Testis (tissue), 2 donors: ENCODE measurements at regions not wholly inside any gene's neighbourhood (a gene's known extent, or its start where the extent isn't known, plus 50 kb on each side); places are given as distances from the start of the nearest gene placed in this dataset.

Experiments used
- DNase-seq: peaks from one replicate; pipeline ENCODE4 v3.0.0-alpha.2; 2019
- H3K27ac ChIP-seq, 2 donors: fragments of 200-600 bp; sonication (generic); one replicate each; pipeline ENCODE4 v1.5.1; 2019
- H3K27me3 ChIP-seq: fragments of 200-600 bp; sonication (generic); one replicate; pipeline ENCODE4 v1.5.1; 2019
- H3K36me3 ChIP-seq: fragments of 200-600 bp; sonication (generic); one replicate; pipeline ENCODE4 v1.5.1; 2017; ENCODE audit warnings: low read depth; ENCODE audit errors: missing control alignments
- H3K4me1 ChIP-seq: fragments of 200-600 bp; sonication (generic); one replicate; pipeline ENCODE4 v1.5.1; 2019
- H3K4me3 ChIP-seq, 2 donors: fragments of 200-600 bp; sonication (generic); one replicate each; pipeline ENCODE4 v1.5.1; 2017 to 2019
- H3K9me3 ChIP-seq: fragments of 200-600 bp; sonication (generic); one replicate; pipeline ENCODE4 v1.5.1; 2017
- CTCF ChIP-seq, 3 experiments: fragments of 450-650 bp in 2 of 3; fragments of 200-600 bp in 1 of 3; sonication (generic) in 1 of 3; IDR thresholded peaks; one replicate each; pipeline ENCODE4 v1.5.1; 2016 to 2019; ENCODE audit warnings: antibody characterized with exemption in 3 of 3, mild to moderate bottlenecking in 2 of 3, moderate library complexity in 1 of 3
- POLR2A ChIP-seq: fragments of 450-650 bp; IDR thresholded peaks from one replicate; pipeline ENCODE4 v1.6.1; 2017; ENCODE audit warnings: antibody characterized with exemption, mild to moderate bottlenecking, moderate library complexity
- WGBS, 2 donors: methylation state at CpG; one replicate each; pipeline ENCODE4 v1.1.5; 2018; 5-methylcytosine and 5-hydroxymethylcytosine counted together
- intact Hi-C: fragments of 100-400 bp; cut with DNase I; formaldehyde crosslinking; loops from one replicate; pipeline ENCODE4 v1.15.1; 2023; ENCODE audit warnings: low total_unique reads

GRCh38 chr11:44456544-44457300, 108.7 kb upstream of the CD82 start:
- no peaks in the 10 kb centered on the region for H3K27me3 ChIP-seq
- no peak overlapping the region for H3K4me3 ChIP-seq
- no peak overlapping the region for H3K27ac ChIP-seq
- no peaks in the 10 kb centered on the region for H3K36me3 ChIP-seq
- H3K9me3 ChIP-seq: no peaks in the 10 kb centered on the region
- TF ChIP-seq POLR2A (no peak), CTCF (IDR thresholded peaks at IDR 0.05) (peak in 1 of 3 experiments; percentile 9)
- no peaks in the 10 kb centered on the region for H3K4me1 ChIP-seq
- intact Hi-C loops: no loop called here
- DNase-seq: no peak
- 73 to 81% methylated on average over 8 to 11 of the region's 11 CpGs for WGBS, 2 donors

- H3K4me3 ChIP-seq: no peak overlapping the region
- no peaks in the 10 kb centered on the region for H3K36me3 ChIP-seq
- H3K27me3 ChIP-seq: no peaks in the 10 kb centered on the region
- H3K27ac ChIP-seq: no peak overlapping the region
- intact Hi-C loops: no loop called here
- TF ChIP-seq CTCF (IDR thresholded peaks at IDR 0.05): no peak
- TF ChIP-seq POLR2A: no peak
- H3K9me3 ChIP-seq: no peaks in the 10 kb centered on the region
- no peak for DNase-seq
- no peaks in the 10 kb centered on the region for H3K4me1 ChIP-seq
These were observed 107.6 kb upstream of the CD82 start for GRCh38 chr11:44457862-44458261.

- no peaks in the 10 kb centered on the region for H3K4me1 ChIP-seq
- TF ChIP-seq POLR2A: no peak
- TF ChIP-seq CTCF (IDR thresholded peaks at IDR 0.05): no peak
- no peak overlapping the region for H3K4me3 ChIP-seq
- intact Hi-C loops: no loop called here
- no peak for DNase-seq
- no peak overlapping the region for H3K27ac ChIP-seq
- H3K27me3 ChIP-seq: no peaks in the 10 kb centered on the region
- WGBS, 2 donors: 98 to 100% methylated on average over 2 to 5 of the region's 5 CpGs
- H3K9me3 ChIP-seq: no peaks in the 10 kb centered on the region
- no peaks in the 10 kb centered on the region for H3K36me3 ChIP-seq
These were observed 101.7 kb upstream of the CD82 start for GRCh38 chr11:44463751-44464150.

- no peaks in the 10 kb centered on the region for H3K9me3 ChIP-seq
- WGBS, 2 donors: 90 to 100% methylated on average over 1 of the region's 1 CpG
These were observed 100.7 kb upstream of the CD82 start for GRCh38 chr11:44464741-44465140.

More at GRCh38 chr11:44464741-44465140, 100.7 kb upstream of the CD82 start:
- Histone ChIP-seq H3K27ac (no peak overlapping the region), H3K27me3 (no peaks in the 10 kb centered on the region), H3K4me1 (no peaks in the 10 kb centered on the region), H3K4me3 (no peak overlapping the region), H3K36me3 (no peaks in the 10 kb centered on the region)
- DNase-seq: no peak
- intact Hi-C loops: no loop called here
- TF ChIP-seq CTCF (IDR thresholded peaks at IDR 0.05): no peak
- TF ChIP-seq POLR2A: no peak
